ENCODE measurements at regions not wholly inside any gene's neighbourhood (a gene's known extent, or its start where the extent isn't known, plus 50 kb on each side); places are given as distances from the start of the nearest gene placed in this dataset.
"Not testable (repeated sequence)": the region's sequence is repeated elsewhere in the genome, so short reads cannot be mapped to it uniquely, and the experiment has no call there.

GRCh38 chr3:157856078-157856939 is 249.9 kb downstream of the SHOX2 start:
- DNase-seq, result peak; percentile 59

DNA sequence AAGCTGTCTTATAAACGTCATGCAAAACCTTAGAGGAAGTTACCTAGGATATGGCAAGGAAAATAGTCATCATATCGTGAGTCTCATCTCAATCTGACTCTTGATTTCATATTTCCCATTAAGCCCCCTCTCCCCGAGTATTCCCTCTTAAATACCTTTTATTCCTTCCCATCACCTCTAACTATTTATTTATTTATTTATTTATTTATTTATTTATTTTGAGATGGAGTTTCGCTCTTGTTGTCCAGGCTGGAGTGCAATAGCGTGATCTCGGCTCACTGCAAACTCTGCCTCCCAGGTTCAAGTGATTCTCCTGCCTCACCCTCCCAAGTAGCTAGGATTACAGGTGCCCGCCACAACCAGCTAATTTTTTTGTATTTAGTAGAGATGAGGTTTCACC is 260.4 kb downstream of the SHOX2 start:
- DNase-seq, result not testable (repeated sequence)

- no peak for DNase-seq
Measured at GRCh38 chr3:157844800-157845565, 261.2 kb downstream of the SHOX2 start.

DNA sequence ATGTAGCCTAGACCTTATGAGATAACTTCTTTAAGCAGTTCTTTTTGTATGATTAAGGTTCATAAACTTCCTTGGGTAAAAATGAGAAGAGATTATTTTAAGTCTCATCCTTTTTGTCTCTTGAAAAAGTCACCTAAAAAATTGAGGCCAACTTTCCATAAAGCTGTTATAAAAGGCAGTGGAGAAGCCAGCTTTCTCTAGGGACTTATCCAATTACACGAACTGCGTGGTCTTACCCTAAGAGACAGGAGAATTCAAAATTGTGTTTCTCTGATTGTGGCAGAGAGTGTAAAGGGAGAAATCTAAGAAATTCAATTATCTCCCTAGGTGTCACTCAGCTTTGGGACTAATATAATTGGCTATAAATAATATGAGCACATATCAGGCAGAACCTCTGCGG is 262.0 kb downstream of the SHOX2 start:
- no peak for DNase-seq

- no peak for DNase-seq
Measured at GRCh38 chr3:157841029-157841428, 265.2 kb downstream of the SHOX2 start.

DNA sequence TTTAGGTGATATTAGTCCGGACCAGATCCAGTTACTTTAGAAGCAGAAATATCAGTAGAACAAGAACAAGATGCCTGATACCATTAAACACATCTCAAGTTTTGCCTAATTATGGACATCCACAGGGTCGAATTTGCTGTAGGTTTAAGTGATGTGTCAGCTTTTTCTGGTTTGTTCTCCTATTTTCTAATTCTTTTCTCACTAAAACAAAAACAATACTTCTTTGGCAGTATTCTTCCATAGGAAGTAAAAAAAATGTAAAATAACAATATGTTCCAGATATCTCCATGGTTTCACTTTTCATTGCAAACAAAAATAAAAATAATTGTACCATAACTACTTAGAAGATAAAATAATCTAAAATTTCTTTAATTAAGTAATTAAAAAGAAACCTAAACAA is 265.7 kb downstream of the SHOX2 start:
- DNase-seq, result no peak

DNA sequence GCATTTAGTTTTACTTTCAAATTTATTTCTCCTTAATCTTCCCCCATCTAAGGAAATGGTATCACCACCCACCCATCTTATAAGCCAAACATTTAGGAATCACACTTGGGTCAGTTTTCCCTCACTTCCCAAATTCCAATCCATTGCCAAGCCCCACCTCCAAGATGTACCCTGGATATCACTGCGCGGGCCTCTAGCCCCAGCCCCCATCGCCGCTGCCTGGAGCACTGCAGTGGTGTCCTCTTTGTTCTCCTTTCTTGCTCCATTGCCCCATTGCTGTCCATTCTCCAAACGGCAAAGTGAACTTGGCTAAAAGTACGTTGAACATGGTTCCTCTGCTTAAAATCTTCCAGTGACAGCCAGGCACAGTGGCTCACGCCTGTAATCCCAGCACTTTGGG is 267.8 kb downstream of the SHOX2 start:
- no peak for DNase-seq

DNA sequence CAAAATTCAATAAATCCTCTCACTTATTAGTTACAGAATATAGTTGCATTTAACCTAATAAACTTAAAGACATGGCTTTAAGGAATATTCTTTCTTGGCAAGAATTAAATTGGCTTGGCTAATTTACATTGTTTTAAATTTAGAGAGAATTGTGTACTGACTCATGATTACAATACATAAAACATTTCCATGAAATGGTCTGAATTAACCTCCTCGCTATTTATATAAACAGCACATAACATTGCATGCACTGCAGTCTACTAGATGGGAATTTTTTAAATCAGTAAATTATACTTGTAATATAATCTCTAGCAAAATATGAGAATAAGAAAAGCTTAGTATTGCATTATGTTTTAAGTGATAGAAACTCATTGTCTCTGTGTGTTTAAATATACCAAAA is 268.9 kb downstream of the SHOX2 start:
- DNase-seq, result no peak

DNA sequence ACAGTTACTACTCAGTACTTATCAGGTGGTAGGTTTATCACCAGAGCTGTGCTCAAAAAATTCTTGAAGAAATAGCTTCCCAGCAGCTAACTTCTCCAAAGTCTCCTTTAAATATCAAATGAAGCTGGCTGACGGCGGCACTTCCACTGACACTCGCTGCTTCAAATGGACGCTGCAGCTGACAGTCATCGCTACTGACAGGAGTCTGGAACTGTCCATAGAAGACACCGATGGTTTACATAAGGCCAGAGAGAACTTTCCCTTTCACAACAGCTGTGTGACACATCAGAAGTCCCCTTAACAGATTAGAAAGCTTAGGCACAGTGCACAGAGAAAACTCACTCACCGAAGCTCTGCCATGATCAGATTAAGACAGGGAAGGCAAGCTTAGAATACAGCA is 270.2 kb downstream of the SHOX2 start:
- DNase-seq, result no peak

GRCh38 chr3:157832588-157832987 is 273.6 kb downstream of the SHOX2 start:
- no peak for DNase-seq

DNA sequence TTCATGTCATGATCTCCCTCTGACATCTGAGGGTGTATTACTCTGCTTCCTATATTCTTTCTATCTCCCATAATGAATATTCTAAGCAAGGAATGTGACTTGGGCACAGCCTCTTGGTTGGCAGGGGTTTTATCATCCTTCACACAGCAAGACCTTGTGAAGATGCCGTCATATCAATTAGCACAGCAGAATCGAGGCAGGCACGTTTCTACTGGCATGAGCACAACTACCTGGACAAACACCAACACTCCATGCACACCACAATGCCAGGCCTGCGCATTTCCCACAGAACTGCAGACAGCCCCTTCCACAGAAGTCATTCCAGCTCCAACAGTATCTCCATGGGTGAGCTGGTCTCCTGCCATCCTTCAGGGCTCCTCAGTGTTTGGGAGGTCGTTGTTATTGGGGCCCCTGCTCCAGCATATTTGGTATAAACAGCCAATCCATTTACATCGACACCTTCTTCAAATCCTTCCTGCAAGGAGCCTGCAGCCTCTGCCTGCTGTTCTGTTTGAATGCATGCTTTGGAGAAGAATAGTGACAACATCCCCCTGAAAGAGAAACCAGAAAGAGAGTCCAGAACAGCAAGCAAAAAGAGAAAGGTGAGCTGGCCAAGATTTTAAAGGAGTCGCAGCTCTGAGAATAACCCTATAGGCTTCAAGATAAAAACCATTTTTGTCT is 275.5 kb downstream of the SHOX2 start:
- DNase-seq, result no peak

DNA sequence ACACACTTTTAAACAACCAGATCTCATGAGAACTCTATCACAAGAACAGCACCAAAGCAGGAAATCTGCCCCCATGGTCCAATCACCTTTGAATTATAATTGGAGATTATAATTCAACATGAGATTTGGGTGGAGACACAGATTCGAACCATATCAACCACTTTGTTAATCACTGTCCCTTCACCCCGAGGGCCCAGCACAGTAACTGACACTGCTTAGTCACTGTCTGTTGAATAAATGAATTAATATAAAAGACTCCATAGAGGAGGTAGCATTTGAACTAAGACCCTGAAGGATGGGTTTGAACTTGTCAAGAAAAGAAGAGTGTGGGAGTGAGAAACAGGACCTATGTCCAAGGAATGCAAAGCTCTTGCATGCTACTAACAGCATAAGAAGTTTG is 276.4 kb downstream of the SHOX2 start:
- no peak for DNase-seq

- no peak for DNase-seq
Measured at GRCh38 chr3:157824281-157824680, 281.9 kb downstream of the SHOX2 start.

- no peak for DNase-seq
Measured at GRCh38 chr3:157823050-157823449, 283.2 kb downstream of the SHOX2 start.

GRCh38 chr3:157820157-157820517 is 286.1 kb downstream of the SHOX2 start:
- no peak for DNase-seq

GRCh38 chr3:157819270-157820156 is 286.7 kb downstream of the SHOX2 start:
- DNase-seq, result no peak

DNA sequence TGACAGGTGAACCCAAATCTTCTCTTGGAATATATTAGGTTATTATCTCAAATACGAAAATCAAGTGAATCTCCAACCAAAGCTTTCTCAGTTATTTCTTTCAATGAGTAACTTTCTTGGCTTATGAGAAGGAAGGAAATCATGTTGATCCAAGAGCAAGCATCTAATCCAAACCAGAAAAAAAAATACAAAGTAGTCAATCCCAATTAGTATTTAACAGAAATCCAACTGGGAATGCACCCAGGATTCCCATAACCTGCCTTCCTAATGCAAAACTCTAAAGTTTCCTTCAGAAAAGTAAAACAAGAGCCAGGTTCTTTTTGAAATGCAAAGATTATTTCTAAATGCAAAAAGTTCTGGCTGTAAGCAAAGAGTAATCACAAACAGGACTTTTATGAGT is 289.3 kb downstream of the SHOX2 start:
- DNase-seq, result no peak

GRCh38 chr3:157816296-157816695 is 289.9 kb downstream of the SHOX2 start:
- no peak for DNase-seq

- no peak for DNase-seq
Measured at GRCh38 chr3:157815739-157816138, 290.5 kb downstream of the SHOX2 start.

DNA sequence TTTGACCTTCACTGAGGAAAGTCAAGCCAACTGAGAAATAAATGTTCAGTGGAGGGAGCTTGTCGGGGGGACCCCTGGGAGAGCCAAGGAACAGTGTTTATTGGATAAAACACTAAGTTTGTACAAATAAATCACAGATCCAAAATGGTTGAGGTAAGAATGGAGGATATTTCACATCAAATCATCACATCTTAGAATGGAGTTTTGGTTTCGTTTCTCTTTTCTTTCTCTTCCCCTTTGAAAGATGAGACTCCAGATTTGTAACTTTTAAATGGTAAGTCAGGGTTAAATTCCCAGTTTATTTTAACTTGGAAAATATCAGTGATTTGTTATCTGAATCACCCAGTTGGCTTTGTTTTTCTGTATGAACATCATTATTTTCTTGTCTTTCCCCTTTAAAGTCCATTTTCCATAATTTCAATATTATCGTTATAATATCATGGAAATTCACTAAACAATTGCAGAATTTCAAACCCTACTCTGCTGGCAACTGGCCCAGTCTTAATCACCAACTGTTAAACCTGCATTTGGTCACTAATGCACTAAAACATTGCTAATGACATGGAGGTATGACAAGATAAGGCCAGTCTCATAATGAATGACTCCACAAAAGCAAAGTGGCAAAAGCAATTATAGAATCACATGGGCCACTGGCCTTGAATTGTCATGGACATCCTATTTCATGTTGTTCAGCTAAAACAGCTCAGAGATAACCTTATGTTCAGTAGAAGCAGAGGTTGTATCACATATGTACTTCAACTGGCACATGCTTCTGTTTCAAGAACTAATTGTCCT is 295.1 kb downstream of the SHOX2 start:
- DNase-seq, result peak; percentile 57

GRCh38 chr3:157807280-157807679 is 298.9 kb downstream of the SHOX2 start:
- no peak for DNase-seq

GRCh38 chr3:157805538-157805937 is 300.7 kb downstream of the SHOX2 start:
- DNase-seq, result no peak

Data from NCI-H2227 treated with DMSO at 0.1 percent for 48 hours (cell line).